GM19463 (cell line): ENCODE measurements at regions not wholly inside any gene's neighbourhood (a gene's known extent, or its start where the extent isn't known, plus 50 kb on each side); places are given as distances from the start of the nearest gene placed in this dataset.

Source experiments
- ATAC-seq: cut with Tn5 transposase; IDR thresholded peaks from one replicate; pipeline ENCODE4 v1.9.1; 2021; ENCODE audit warnings: mild to moderate bottlenecking, moderate library complexity; ENCODE audit not compliant: unreplicated experiment

- no peak for ATAC-seq
Observed at GRCh38 chr22:47237890-47238480, 475.5 kb downstream of the TBC1D22A start.

DNA sequence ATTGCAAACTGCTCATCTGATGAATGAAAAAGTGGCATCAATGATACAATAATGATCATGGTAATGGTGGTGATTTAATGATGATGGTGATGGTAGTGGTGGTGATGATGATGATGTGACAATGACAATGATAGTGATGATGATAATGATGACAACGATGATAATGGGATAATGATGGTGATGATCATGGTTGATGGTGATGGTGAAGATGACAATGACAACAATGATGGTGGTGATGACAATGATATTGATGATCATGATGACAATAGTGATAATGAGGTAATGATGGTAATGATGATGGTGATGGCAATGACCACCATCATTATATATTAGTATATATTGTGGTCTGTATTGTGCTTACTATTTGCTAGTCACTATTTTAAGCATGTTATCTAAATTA, 474.3 kb downstream of the TBC1D22A start:
- no peak for ATAC-seq

- ATAC-seq, result no peak
Observed at GRCh38 chr22:47236161-47236560, 473.7 kb downstream of the TBC1D22A start.

DNA sequence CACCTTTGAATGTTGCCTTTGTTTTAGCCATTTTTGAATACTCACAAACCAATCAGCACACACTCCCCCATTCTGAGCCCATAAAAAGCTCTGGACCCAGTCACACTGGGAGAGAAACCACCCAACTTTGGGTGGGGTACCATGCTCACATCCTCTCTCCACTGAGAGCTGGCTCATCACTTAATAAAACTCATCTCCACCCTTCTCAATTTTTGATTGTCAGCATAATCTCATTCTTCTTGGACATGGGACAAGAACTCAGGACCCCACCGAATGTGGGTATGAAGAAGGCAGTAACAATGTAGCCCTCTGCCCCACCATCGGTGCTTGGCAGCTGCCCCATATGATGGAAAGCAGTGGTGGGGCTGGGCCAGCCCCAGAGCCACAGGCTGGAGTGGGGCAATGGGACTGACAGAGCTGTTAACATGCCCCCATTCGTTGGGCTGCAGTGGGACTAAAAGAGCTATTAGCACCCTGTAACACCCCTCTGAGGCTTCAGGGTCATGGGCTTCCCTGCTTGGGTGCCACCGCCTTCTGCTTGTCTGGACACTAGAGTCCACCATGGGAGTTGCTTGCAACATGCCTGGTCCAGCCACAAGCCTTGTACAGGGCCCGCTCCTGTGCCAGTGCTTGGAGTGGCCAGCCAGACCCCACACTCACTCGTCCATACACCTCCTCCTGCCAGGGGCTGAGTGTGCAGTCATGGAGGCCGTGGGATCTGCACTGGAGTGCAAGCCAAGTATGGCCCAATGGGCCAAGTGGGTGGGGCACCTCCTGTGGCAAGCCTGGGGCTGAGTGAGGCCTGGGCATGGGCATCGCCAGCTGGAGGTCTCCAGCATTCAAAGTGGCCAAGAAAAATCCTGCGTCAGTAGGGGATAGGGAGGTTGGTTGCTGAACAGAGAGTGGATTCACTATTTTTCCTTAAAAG, 471.1 kb downstream of the TBC1D22A start:
- no peak for ATAC-seq

DNA sequence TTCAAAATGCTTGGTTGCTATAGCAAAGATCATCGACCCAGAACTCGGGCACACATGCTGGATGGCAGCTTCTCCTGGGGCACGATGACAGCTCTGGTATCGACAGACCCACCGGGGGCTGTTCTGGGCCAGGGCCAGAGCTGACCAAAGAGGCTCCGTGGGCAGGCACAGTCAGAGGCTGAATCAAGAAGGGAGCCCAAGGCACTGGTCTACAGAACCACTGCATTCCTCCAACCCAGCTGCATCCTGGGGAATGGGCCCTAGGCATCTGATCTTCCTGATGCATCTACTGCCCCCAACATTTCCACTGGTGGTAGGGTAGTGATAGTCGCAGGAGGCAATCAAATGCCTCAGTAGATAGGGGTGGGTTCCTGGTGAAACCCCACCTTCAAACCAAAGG, 470.3 kb downstream of the TBC1D22A start:
- ATAC-seq, result no peak

GRCh38 chr22:47232197-47232596, 469.7 kb downstream of the TBC1D22A start:
- ATAC-seq, result no peak

GRCh38 chr22:47231759-47232158, 469.3 kb downstream of the TBC1D22A start:
- no peak for ATAC-seq

DNA sequence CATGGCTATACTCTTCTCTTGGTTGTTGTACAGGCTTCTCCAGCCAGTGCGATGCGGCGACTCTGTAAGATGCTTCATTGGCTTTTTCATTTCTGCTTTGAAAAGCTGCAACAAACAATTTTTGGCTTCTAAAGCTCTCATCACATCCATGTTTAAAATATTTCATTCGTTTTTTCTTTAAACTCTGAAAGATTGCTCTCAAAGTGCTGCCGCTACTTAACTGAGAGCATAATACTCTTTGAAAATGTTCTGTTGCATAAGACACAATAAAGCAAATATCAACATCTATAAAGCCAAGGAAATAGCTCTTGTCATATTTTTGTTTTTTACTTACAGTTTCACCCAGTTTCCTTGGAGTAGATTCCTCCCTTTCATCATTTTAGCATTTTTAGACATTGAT, 468.3 kb downstream of the TBC1D22A start:
- ATAC-seq, result no peak

DNA sequence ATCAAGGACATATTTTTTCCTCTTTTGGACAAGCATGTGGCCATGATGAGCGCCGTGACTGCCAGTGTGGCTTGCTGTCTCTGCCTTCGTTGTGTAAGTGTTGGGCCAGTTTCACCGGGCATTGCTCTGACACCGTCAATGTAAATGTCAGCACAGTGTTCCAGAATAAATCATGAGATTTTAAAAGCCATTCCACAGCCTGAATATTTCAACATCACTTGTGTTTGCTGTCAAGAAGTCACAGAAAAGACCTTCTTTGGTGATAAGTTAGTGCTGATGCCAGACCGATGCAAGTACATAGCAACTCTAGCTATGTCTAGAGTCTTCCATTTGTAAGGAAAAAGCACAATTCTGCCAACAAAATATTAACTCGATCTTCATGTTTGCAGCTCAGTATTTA, 467.8 kb downstream of the TBC1D22A start:
- no peak for ATAC-seq

DNA sequence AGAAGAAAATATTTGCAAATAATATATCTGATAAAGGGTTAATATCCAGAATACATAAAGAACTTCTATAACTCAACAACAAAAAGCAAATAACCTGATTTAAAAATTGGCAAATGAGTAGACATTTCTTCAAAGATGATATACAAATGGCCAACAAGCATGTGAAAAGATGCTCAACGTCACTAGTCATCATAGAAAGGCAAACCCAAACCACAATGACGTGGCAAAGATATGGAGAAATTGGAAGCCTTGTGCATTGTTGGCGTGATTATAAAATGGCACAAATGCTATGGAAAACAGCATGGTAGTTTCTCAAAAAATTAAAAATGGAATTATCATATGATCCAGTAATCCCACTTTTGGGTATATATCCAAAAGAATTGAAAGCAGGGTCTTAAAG, 466.3 kb downstream of the TBC1D22A start:
- no peak for ATAC-seq

DNA sequence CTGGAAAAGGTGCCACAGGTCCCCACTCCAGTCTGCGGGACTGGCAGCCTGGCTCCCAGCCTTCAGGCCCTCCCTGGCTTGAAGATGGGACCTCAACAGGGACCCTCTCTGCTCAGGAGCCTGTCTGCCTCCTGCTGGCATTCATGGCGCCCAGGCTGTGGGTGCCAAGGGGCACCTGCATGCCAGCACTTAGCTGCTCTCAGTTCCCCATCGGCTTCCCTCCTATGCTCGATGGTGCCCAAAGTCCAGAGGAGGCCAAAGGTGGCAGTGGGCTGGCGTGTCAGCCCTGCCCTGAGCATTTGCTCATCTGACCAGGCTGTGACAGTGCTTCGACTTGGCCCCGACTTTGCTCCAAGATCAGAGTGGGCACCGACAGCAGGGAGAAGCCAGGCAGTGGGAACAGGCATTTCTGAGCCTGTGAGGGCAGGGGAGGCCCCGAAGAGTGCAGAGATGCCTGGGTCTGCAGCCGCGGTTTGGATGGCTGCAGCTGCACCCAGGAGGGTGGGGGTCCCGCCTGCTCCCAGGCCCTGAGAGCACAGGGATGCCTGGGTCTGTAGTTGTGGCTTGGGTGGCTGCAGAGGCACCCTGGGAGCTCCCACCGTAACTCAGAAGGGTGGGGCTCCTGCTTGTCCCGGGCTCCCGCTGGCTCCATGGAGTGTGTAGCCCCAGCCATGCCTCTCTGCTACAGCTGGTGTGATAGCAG, 463.6 kb downstream of the TBC1D22A start:
- no peak for ATAC-seq

DNA sequence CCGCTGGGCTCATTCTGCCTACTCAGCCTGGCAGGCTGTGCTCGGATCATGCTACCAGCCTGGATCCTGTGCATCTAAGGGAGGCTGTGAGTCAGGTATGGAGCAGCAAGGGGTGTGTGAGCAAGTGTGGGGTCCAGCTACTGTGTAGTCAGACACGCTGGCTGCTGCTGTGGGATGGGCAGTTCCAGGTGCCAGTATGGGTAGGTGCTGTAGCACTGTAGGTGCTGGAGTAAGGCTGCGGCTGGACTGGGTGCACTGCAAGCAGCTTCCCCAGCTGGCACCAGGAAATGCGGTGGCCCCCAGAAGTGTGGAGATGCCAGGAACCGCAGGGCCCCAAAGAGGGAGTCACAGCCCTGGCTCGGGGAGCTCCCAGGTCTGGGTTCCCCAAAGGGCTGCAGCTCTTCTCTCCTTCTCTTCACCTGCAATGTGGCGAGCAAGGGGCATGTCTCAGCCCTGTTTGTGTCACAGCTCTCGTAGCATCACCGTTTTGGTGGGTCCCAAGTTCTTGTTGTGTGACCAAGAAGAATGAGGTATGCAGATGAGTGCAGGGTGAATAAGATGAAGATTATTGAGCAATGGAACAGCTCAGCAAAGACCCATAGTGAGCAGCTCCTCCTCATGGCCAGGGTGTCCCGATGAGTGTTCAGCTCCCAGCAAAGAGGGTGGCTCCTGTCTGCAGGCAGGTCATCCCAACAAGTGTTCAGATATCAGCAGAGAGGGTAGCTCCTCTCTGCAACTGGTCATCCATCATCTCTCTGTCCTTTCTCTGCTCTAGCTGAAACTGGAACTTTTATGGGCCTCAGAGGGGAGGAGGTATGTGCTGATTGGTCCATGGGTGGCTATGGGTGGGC, 462.9 kb downstream of the TBC1D22A start:
- ATAC-seq, result no peak
